HepG2 (cell line): ENCODE measurements at regions not wholly inside any gene's neighbourhood (a gene's known extent, or its start where the extent isn't known, plus 50 kb on each side); places are given as distances from the start of the nearest gene placed in this dataset.
"Not testable (repeated sequence)": the region's sequence is repeated elsewhere in the genome, so short reads cannot be mapped to it uniquely, and the experiment has no call there.

Source experiments
- ATAC-seq: fragments of 200-7000 bp; cut with Tn5 transposase; 3 replicates; pipeline ENCODE4 v1.9.1; 2020; ENCODE audit warnings: mild to moderate bottlenecking, moderate library complexity
- BruUV-seq: library from RNA; stranded (reverse); fragments of 400-500 nt; replicated peaks from 2 replicates; lab custom pipeline; 2021; lab: Mats Ljungman, UMichigan
- CTCF ChIA-PET: fragments of 300-600 bp; formaldehyde crosslinking; extraction: SDS; loops from one replicate; lab custom pipeline; 2021; ENCODE audit warnings: low total read pairs, inconsistent platforms, low intra/inter-chr PET ratio; lab: Yijun Ruan, JAX
- POLR2A ChIA-PET: fragments of 350-600 bp; sonication (Branson Sonifier 250); formaldehyde crosslinking; loops from one replicate; lab custom pipeline; 2020; ENCODE audit warnings: antibody characterized with exemption, inconsistent platforms; lab: Yijun Ruan, JAX
- DNase-seq: peaks from one replicate; pipeline ENCODE4 v3.0.0-alpha.2; 2015; ENCODE audit warnings: low spot score
- FAIRE-seq: peaks from 3 replicates; lab custom pipeline; 2011; peaks lifted over from hg19 to GRCh38; lab: Jason Lieb, UNC
- H2AFZ ChIP-seq: one replicate; pipeline ENCODE4 v1.6.1; 2011; ENCODE audit warnings: low read length, inconsistent platforms
- H3K27ac ChIP-seq: fragments of 300-600 bp; 3 replicates; pipeline ENCODE4 v1.8.0; 2011; ENCODE audit warnings: mixed run types, mild to moderate bottlenecking, mixed read lengths, low read length, inconsistent platforms; ENCODE audit not compliant: insufficient read depth; ENCODE audit errors: extremely low read length
- H3K27me3 ChIP-seq, 2 experiments: fragments of 200-600 bp in 1 of 2; 2 replicates in 1 of 2; 3 replicates in 1 of 2; pipeline versions ENCODE4 v1.6.0 to v1.8.0; 2011; ENCODE audit warnings: low read length in 2 of 2, mild to moderate bottlenecking in 2 of 2, moderate library complexity in 2 of 2, inconsistent platforms in 1 of 2; ENCODE audit not compliant: insufficient read depth in 2 of 2, control insufficient read depth in 1 of 2
- H3K36me3 ChIP-seq, 2 experiments: fragments of 200-600 bp in 1 of 2; replicated peaks in 1 of 2; 2 replicates in 1 of 2; 3 replicates in 1 of 2; pipeline versions ENCODE4 v1.5.1 to v1.8.0; 2011; ENCODE audit warnings: low read length in 2 of 2, inconsistent platforms in 1 of 2; ENCODE audit not compliant: insufficient read depth in 2 of 2, control insufficient read depth in 1 of 2
- H3K4me1 ChIP-seq: 2 replicates; pipeline ENCODE4 v1.5.1; 2012; ENCODE audit warnings: low read length, inconsistent platforms; ENCODE audit not compliant: insufficient read depth
- H3K4me2 ChIP-seq: 2 replicates; pipeline ENCODE4 v1.6.0; 2011; ENCODE audit warnings: low read depth, low read length, inconsistent platforms
- H3K4me3 ChIP-seq, 3 experiments: fragments of 200-600 bp in 1 of 3; sonication (generic), shearing (Covaris generic) in 1 of 3; replicated peaks in 1 of 3; 2 replicates each; pipeline ENCODE4 v1.5.1; 2011 to 2016; ENCODE audit warnings: low read length in 3 of 3, inconsistent platforms in 2 of 3, low read depth in 2 of 3, mild to moderate bottlenecking in 2 of 3, control low read depth in 1 of 3, mixed read lengths in 1 of 3; ENCODE audit not compliant: insufficient read depth in 1 of 3
- H3K79me2 ChIP-seq: one replicate; pipeline ENCODE4 v1.6.1; 2011; ENCODE audit warnings: low read length, inconsistent platforms; ENCODE audit not compliant: insufficient read depth
- H3K9ac ChIP-seq: 2 replicates; pipeline ENCODE4 v1.6.0; 2011; ENCODE audit warnings: mild to moderate bottlenecking, low read depth, low read length, inconsistent platforms; ENCODE audit not compliant: insufficient read depth
- H3K9me3 ChIP-seq: 2 replicates; pipeline ENCODE4 v1.5.1; 2012; ENCODE audit warnings: mild to moderate bottlenecking, low read length
- H4K20me1 ChIP-seq: 2 replicates; pipeline ENCODE4 v1.6.0; 2011; ENCODE audit warnings: inconsistent platforms, mild to moderate bottlenecking, low read length, moderate library complexity; ENCODE audit not compliant: insufficient read depth
- ZNF530 ChIP-seq: sonication (generic); formaldehyde crosslinking; IDR thresholded peaks from 2 replicates; pipeline ENCODE4 v1.5.0; 2020; ENCODE audit warnings: low read depth, mild to moderate bottlenecking, missing genetic modification reagents
- WGBS: methylation state at CpG from one replicate; pipeline ENCODE4 v1.1.6; 2017; ENCODE audit warnings: low lambda C conversion rate; 5-methylcytosine and 5-hydroxymethylcytosine counted together
- in situ Hi-C: cut with HindIII; loops from 2 replicates; pipeline ENCODE4 v1.10.0; 2017; ENCODE audit warnings: low pct_unique_long_range_greater_than_20kb; ENCODE audit not compliant: extremely low pct_ligation_motif_present
- intact Hi-C: fragments of 100-400 bp; cut with micrococcal nuclease; formaldehyde crosslinking; loops from one replicate; pipeline ENCODE4 v1.10.0; 2022; ENCODE audit not compliant: unreplicated experiment
- TF ChIP-seq, protein P1 (sequence below): IDR thresholded peaks from 2 replicates; pipeline ENCODE4 v1.6.1; 2016; ENCODE audit warnings: missing genetic modification reagents, missing compliant biosample characterization
- TF ChIP-seq, protein P2 (sequence below): sonication (generic); formaldehyde crosslinking; IDR thresholded peaks from 2 replicates; pipeline ENCODE4 v1.4.0; 2020; ENCODE audit warnings: low read depth, missing genetic modification reagents
- TF ChIP-seq, protein P3 (sequence below): sonication (generic); formaldehyde crosslinking; IDR thresholded peaks from 2 replicates; pipeline ENCODE4 v1.8.1; 2023; ENCODE audit warnings: missing genetic modification reagents, mild to moderate bottlenecking, borderline replicate concordance

DNA sequence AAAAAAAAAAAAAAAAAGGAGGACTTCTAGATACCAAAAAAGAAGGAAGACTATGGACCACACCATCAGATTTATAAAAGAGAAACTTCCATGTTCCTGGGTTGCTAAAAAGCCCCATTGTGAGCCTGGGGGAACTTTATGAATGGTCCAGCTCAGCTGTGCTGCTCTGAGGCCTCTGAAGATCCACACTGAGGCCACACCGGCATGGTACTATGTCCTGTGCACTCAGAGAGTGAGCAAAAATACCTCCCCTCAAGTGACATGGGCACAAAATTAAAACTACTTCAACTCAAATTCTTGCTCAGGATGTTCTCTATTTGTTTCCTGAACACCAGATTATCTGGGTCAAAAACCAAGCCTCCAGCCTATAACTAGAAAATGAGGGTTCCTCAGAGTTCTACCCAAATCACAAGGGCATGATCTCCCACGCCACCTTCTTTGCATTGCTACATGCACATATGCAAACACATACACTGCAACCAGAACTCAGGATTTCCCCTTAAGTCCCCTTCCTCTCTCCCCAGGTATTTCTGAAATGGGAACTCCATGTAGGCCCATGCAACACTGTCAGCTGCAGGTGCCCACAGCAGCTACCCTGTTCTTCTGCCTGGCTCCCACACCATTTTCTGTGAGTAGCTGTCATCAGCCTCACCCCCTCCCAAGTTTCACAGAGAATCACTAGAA lies 94.4 kb downstream of the SH3GLB1 start:
- Histone ChIP-seq H2AFZ (no peak overlapping the region), H3K36me3 (no peaks in the 10 kb centered on the region)
- TF ChIP-seq, protein P1, sequence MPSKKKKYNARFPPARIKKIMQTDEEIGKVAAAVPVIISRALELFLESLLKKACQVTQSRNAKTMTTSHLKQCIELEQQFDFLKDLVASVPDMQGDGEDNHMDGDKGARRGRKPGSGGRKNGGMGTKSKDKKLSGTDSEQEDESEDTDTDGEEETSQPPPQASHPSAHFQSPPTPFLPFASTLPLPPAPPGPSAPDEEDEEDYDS (CRISPR knock-in tag), result no peak
- TF ChIP-seq, protein P2, sequence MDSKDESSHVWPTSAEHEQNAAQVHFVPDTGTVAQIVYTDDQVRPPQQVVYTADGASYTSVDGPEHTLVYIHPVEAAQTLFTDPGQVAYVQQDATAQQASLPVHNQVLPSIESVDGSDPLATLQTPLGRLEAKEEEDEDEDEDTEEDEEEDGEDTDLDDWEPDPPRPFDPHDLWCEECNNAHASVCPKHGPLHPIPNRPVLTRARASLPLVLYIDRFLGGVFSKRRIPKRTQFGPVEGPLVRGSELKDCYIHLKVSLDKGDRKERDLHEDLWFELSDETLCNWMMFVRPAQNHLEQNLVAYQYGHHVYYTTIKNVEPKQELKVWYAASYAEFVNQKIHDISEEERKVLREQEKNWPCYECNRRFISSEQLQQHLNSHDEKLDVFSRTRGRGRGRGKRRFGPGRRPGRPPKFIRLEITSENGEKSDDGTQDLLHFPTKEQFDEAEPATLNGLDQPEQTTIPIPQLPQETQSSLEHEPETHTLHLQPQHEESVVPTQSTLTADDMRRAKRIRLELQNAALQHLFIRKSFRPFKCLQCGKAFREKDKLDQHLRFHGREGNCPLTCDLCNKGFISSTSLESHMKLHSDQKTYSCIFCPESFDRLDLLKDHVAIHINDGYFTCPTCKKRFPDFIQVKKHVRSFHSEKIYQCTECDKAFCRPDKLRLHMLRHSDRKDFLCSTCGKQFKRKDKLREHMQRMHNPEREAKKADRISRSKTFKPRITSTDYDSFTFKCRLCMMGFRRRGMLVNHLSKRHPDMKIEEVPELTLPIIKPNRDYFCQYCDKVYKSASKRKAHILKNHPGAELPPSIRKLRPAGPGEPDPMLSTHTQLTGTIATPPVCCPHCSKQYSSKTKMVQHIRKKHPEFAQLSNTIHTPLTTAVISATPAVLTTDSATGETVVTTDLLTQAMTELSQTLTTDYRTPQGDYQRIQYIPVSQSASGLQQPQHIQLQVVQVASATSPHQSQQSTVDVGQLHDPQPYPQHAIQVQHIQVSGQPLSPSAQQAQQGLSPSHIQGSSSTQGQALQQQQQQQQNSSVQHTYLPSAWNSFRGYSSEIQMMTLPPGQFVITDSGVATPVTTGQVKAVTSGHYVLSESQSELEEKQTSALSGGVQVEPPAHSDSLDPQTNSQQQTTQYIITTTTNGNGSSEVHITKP (CRISPR knock-in tag), result no peak
- TF ChIP-seq, protein P3, sequence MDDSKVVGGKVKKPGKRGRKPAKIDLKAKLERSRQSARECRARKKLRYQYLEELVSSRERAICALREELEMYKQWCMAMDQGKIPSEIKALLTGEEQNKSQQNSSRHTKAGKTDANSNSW (CRISPR knock-in tag), result no peak
- TF ChIP-seq ZNF530 (CRISPR knock-in tag), result no peak
- TF ChIP-seq, all 625 proteins: peak for 0
- Histone ChIP-seq H3K9ac (no peak overlapping the region), H3K4me3 (no peak overlapping the region), H4K20me1 (no peaks in the 10 kb centered on the region), H3K79me2 (no peaks in the 10 kb centered on the region), H3K9me3 (no peaks in the 10 kb centered on the region), H3K27me3 (no peaks in the 10 kb centered on the region), H3K27ac (no peak overlapping the region), H3K4me2 (no peak overlapping the region), H3K4me1 (peaks cover 26% of the 10 kb centered on the region)
- POLR2A ChIA-PET, result no interaction called here
- FAIRE-seq (no peak), DNase-seq (no peak), ATAC-seq (peak; percentile 49; the same call in 2 of the 3 replicates)
- CTCF ChIA-PET, result no interaction called here
- 100% methylated on average over 2 of the region's 2 CpGs for WGBS
- in situ Hi-C loops, result no loop called here
- BruUV-seq, result no TSS peak
- intact Hi-C loops, result no loop called here

DNA sequence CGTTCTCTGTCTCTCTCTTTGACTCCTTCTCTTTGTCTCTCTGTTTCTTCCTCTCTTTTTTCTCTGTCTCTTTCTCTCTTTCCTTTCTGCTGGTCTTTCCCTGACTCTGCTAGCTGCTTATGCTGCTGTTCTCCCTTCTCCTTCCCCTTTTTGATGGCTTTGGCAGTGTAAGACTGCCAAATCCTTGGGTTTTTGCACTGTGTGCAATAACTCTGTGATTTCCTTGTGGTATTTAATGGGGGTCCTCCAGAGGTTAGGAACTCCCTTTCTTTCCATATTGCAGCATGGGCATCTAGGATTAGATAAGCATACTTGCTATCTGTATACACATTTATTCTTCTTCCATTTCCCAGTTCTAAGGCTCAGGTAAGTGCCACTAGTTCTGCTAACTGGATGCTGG lies 99.3 kb downstream of the SH3GLB1 start:
- in situ Hi-C loops, H4K20me1 ChIP-seq, intact Hi-C loops, CTCF ChIA-PET, H3K27me3 ChIP-seq, H3K9ac ChIP-seq, H3K27ac ChIP-seq, DNase-seq, H3K4me3 ChIP-seq, BruUV-seq, POLR2A ChIA-PET, H2AFZ ChIP-seq, H3K36me3 ChIP-seq, H3K9me3 ChIP-seq, H3K4me2 ChIP-seq, H3K79me2 ChIP-seq, FAIRE-seq, ATAC-seq: not testable (repeated sequence)
- peaks cover 34% of the 10 kb centered on the region for H3K4me1 ChIP-seq
- 97% methylated on average over 1 of the region's 1 CpG for WGBS
